Keratinocyte (primary cell): ENCODE measurements at regions not wholly inside any gene's neighbourhood (a gene's known extent, or its start where the extent isn't known, plus 50 kb on each side); places are given as distances from the start of the nearest gene placed in this dataset.

Experiments used
- DNase-seq: peaks from one replicate; pipeline ENCODE4 v3.0.0-alpha.2; 2011; ENCODE audit warnings: low read depth, missing footprints, low spot score
- FAIRE-seq: peaks from 2 replicates; lab custom pipeline; 2011; peaks lifted over from hg19 to GRCh38; lab: Jason Lieb, UNC
- H2AFZ ChIP-seq: 2 replicates; pipeline ENCODE4 v1.6.0; 2012; ENCODE audit warnings: low read length, control low read depth, inconsistent platforms; ENCODE audit not compliant: control insufficient read depth
- H3K27ac ChIP-seq: 2 replicates; pipeline ENCODE4 v1.5.1; 2011; ENCODE audit warnings: low read length; ENCODE audit not compliant: control insufficient read depth, insufficient read depth
- H3K27me3 ChIP-seq: 3 replicates; pipeline ENCODE4 v1.6.0; 2011; ENCODE audit warnings: low read length; ENCODE audit not compliant: control insufficient read depth, insufficient read depth; ENCODE audit errors: extremely low read depth
- H3K36me3 ChIP-seq, 2 experiments: 2 replicates in 1 of 2; 3 replicates in 1 of 2; pipeline ENCODE4 v1.5.1; 2011; ENCODE audit warnings: low read length in 2 of 2, mild to moderate bottlenecking in 1 of 2; ENCODE audit not compliant: control insufficient read depth in 2 of 2, insufficient read depth in 2 of 2; ENCODE audit errors: extremely low read depth in 1 of 2
- H3K4me1 ChIP-seq: 3 replicates; pipeline ENCODE4 v1.5.1; 2011; ENCODE audit warnings: low read length; ENCODE audit not compliant: control insufficient read depth, insufficient read depth; ENCODE audit errors: extremely low read depth
- H3K4me2 ChIP-seq: 3 replicates; pipeline ENCODE4 v1.6.0; 2011; ENCODE audit warnings: low read depth, low read length; ENCODE audit not compliant: control insufficient read depth, insufficient read depth; ENCODE audit errors: extremely low read depth
- H3K4me3 ChIP-seq, 3 experiments: fragments of 200-600 bp in 1 of 3; sonication (generic) in 1 of 3; 2 replicates in 2 of 3; 3 replicates in 1 of 3; pipeline ENCODE4 v1.5.1; 2011 to 2016; ENCODE audit warnings: low read length in 3 of 3, mild to moderate bottlenecking in 3 of 3, control low read depth in 2 of 3, inconsistent platforms in 1 of 3, low read depth in 1 of 3, mixed read lengths in 1 of 3, mixed run types in 1 of 3, moderate library complexity in 1 of 3; ENCODE audit not compliant: control insufficient read depth in 2 of 3, insufficient read depth in 2 of 3; ENCODE audit errors: extremely low read depth in 1 of 3
- H3K79me2 ChIP-seq: 2 replicates; pipeline ENCODE4 v1.6.0; 2012; ENCODE audit warnings: low read length; ENCODE audit not compliant: control insufficient read depth, insufficient read depth
- H3K9ac ChIP-seq: 3 replicates; pipeline ENCODE4 v1.6.0; 2011; ENCODE audit warnings: low read length; ENCODE audit not compliant: control insufficient read depth, insufficient read depth; ENCODE audit errors: extremely low read depth
- H3K9me1 ChIP-seq: 3 replicates; pipeline ENCODE4 v1.6.0; 2011; ENCODE audit warnings: low read length; ENCODE audit not compliant: control insufficient read depth, insufficient read depth; ENCODE audit errors: extremely low read depth
- H3K9me3 ChIP-seq: 2 replicates; pipeline ENCODE4 v1.5.1; 2012; ENCODE audit warnings: low read depth, low read length; ENCODE audit not compliant: control insufficient read depth
- H4K20me1 ChIP-seq: 3 replicates; pipeline ENCODE4 v1.6.0; 2011; ENCODE audit warnings: low read length; ENCODE audit not compliant: control insufficient read depth, insufficient read depth; ENCODE audit errors: extremely low read depth
- EZH2 ChIP-seq: IDR thresholded peaks from one replicate; pipeline ENCODE4 v1.6.1; 2012; ENCODE audit warnings: inconsistent platforms, mild to moderate bottlenecking, low read length, moderate library complexity
- dilution Hi-C: fragments of 300-500 bp; cut with MboI; formaldehyde crosslinking; loops from one replicate; pipeline ENCODE4 v1.7.0; 2020; ENCODE audit warnings: low sequenced_read_pairs; ENCODE audit not compliant: extremely low pct_ligation_motif_present
- TF ChIP-seq, protein P1 (sequence below), 3 experiments: IDR thresholded peaks in 1 of 3; conservative IDR thresholded peaks in 1 of 3; optimal IDR thresholded peaks in 1 of 3; 2 replicates in 2 of 3; 3 replicates in 1 of 3; pipeline versions ENCODE3 to v1.5.1; 2011; ENCODE audit warnings: low read length in 3 of 3, mild to moderate bottlenecking in 3 of 3, moderate library complexity in 2 of 3, control low read depth in 1 of 3, inconsistent platforms in 1 of 3; ENCODE audit not compliant: insufficient read depth in 2 of 3; ENCODE audit errors: extremely low read depth in 1 of 3

DNA sequence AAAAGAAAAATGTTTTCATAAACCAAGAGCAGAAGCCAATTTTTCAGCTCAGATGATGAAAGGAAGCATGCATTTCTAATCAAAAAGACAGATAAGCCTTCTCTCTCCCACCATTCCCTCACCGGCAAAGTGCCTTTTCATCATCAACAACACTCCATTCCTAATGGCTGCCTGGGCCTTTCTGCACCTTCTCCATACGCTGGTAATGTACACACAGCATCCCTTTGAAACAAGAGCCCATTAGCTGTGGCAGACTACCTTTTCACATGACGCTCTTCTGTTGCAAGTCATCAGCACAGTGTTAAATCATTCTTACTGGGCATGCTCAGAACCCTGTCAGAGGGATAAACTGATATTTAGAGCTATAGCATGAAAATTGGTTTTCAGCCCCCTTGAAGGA is 408.9 kb downstream of the MEIS1 start:
- no peaks in the 10 kb centered on the region for H3K9me1 ChIP-seq
- H3K9ac ChIP-seq = no peak overlapping the region
- no peaks in the 10 kb centered on the region for H3K36me3 ChIP-seq
- H3K9me3 ChIP-seq = no peaks in the 10 kb centered on the region
- H3K79me2 ChIP-seq = no peaks in the 10 kb centered on the region
- peaks cover 20% of the 10 kb centered on the region for H3K4me1 ChIP-seq
- no peak overlapping the region for H2AFZ ChIP-seq
- TF ChIP-seq, protein P1, sequence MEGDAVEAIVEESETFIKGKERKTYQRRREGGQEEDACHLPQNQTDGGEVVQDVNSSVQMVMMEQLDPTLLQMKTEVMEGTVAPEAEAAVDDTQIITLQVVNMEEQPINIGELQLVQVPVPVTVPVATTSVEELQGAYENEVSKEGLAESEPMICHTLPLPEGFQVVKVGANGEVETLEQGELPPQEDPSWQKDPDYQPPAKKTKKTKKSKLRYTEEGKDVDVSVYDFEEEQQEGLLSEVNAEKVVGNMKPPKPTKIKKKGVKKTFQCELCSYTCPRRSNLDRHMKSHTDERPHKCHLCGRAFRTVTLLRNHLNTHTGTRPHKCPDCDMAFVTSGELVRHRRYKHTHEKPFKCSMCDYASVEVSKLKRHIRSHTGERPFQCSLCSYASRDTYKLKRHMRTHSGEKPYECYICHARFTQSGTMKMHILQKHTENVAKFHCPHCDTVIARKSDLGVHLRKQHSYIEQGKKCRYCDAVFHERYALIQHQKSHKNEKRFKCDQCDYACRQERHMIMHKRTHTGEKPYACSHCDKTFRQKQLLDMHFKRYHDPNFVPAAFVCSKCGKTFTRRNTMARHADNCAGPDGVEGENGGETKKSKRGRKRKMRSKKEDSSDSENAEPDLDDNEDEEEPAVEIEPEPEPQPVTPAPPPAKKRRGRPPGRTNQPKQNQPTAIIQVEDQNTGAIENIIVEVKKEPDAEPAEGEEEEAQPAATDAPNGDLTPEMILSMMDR (optimal IDR thresholded peaks at IDR 0.05 in 1 of 3, IDR thresholded peaks at IDR 0.05 in 1 of 3, conservative IDR thresholded peaks at IDR 0.05 in 1 of 3; ENCODE audit: extremely low read depth in 1 of 3, insufficient read depth in 2 of 3, low read length in 3 of 3) = no peak
- TF ChIP-seq EZH2 = no peak
- FAIRE-seq = no peak
- H3K27me3 ChIP-seq = no peaks in the 10 kb centered on the region
- H3K27ac ChIP-seq = no peak overlapping the region
- no peak overlapping the region for H3K4me3 ChIP-seq
- no peak overlapping the region for H3K4me2 ChIP-seq
- dilution Hi-C loops = no loop called here
- DNase-seq = no peak
- H4K20me1 ChIP-seq = no peaks in the 10 kb centered on the region

DNA sequence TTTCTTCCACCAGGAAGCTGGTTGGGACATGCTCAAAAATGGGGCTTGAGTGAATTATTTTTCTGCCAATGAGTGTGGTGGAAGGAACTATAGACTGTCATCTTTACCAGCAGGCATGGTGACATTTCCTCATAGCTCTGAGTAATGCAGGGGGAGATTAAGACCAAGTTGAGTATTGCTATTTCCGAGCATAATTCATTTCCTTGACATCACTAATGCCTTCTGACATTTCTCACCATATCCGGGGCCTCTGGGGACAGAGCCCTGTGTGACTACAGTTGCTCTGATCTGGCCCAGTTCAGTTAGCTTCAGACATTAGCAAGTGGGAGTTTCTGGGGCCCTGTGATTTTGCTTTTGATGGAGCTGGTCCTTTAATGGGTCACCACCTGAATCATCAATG is 410.4 kb downstream of the MEIS1 start:
- H3K27ac ChIP-seq = no peak overlapping the region
- no peaks in the 10 kb centered on the region for H4K20me1 ChIP-seq
- H2AFZ ChIP-seq = no peak overlapping the region
- H3K4me1 ChIP-seq = peaks cover 7% of the 10 kb centered on the region
- H3K27me3 ChIP-seq = no peaks in the 10 kb centered on the region
- no peaks in the 10 kb centered on the region for H3K9me1 ChIP-seq
- H3K79me2 ChIP-seq = no peaks in the 10 kb centered on the region
- no peak overlapping the region for H3K4me3 ChIP-seq
- DNase-seq (no peak), FAIRE-seq (peak; percentile 23)
- dilution Hi-C loops = no loop called here
- H3K4me2 ChIP-seq = no peak overlapping the region
- H3K36me3 ChIP-seq = no peaks in the 10 kb centered on the region
- TF ChIP-seq, protein P1 (optimal IDR thresholded peaks at IDR 0.05 in 1 of 3, IDR thresholded peaks at IDR 0.05 in 1 of 3, conservative IDR thresholded peaks at IDR 0.05 in 1 of 3; ENCODE audit: extremely low read depth in 1 of 3, insufficient read depth in 2 of 3, low read length in 3 of 3) = no peak
- no peak for TF ChIP-seq EZH2
- H3K9ac ChIP-seq = no peak overlapping the region
- H3K9me3 ChIP-seq = no peaks in the 10 kb centered on the region
